ENCODE measurements at regions not wholly inside any gene's neighbourhood (a gene's known extent, or its start where the extent isn't known, plus 50 kb on each side); places are given as distances from the start of the nearest gene placed in this dataset.

- TF ChIP-seq, protein P1, sequence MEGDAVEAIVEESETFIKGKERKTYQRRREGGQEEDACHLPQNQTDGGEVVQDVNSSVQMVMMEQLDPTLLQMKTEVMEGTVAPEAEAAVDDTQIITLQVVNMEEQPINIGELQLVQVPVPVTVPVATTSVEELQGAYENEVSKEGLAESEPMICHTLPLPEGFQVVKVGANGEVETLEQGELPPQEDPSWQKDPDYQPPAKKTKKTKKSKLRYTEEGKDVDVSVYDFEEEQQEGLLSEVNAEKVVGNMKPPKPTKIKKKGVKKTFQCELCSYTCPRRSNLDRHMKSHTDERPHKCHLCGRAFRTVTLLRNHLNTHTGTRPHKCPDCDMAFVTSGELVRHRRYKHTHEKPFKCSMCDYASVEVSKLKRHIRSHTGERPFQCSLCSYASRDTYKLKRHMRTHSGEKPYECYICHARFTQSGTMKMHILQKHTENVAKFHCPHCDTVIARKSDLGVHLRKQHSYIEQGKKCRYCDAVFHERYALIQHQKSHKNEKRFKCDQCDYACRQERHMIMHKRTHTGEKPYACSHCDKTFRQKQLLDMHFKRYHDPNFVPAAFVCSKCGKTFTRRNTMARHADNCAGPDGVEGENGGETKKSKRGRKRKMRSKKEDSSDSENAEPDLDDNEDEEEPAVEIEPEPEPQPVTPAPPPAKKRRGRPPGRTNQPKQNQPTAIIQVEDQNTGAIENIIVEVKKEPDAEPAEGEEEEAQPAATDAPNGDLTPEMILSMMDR (IDR thresholded peaks at IDR 0.05): no peak
- Histone ChIP-seq H4K20me1 (ENCODE audit: insufficient read depth, low read length) (no peaks in the 10 kb centered on the region), H3K36me3 (replicated peaks in 1 of 2; ENCODE audit: control insufficient read depth in 1 of 2, insufficient read depth in 2 of 2, low read length in 2 of 2) (no peaks in the 10 kb centered on the region), H3K79me2 (ENCODE audit: insufficient read depth, low read length) (no peaks in the 10 kb centered on the region), H3K4me2 (replicated peaks; ENCODE audit: extremely low read depth, low read length, poor library complexity, severe bottlenecking) (no peak overlapping the region), H3K27ac (ENCODE audit: low read depth in 1 of 2, low read length in 2 of 2) (no peak overlapping the region), H3K9ac (ENCODE audit: insufficient read depth, low read length, poor library complexity, severe bottlenecking) (no peak overlapping the region), H2AFZ (ENCODE audit: insufficient read depth, low read depth, low read length, poor library complexity, severe bottlenecking) (peak overlapping the region; percentile 66), H3K4me3 (replicated peaks in 1 of 3; ENCODE audit: low read depth in 2 of 3, low read length in 3 of 3) (no peak overlapping the region), H3K4me1 (ENCODE audit: control insufficient read depth in 1 of 2, insufficient read depth in 2 of 2, low read length in 2 of 2) (no peaks in the 10 kb centered on the region), H3K9me3 (replicated peaks in 1 of 2; ENCODE audit: control insufficient read depth in 1 of 2, insufficient read depth in 1 of 2, low read length in 2 of 2) (peaks cover 8 to 9% of the 10 kb centered on the region in 2 donors), H3K27me3 (ENCODE audit: control insufficient read depth in 2 of 2, insufficient read depth in 2 of 2, low read length in 2 of 2) (no peaks in the 10 kb centered on the region)
- 80% methylated on average over 1 of the region's 3 CpGs for WGBS (ENCODE audit: insufficient coverage)
- DNase-seq: no peak
- Mint-ChIP-seq H3K36me3 (no peaks in the 10 kb centered on the region), H3K4me3 (no peak overlapping the region), H3K9me3 (peaks cover 12 to 25% (median 19%) of the 10 kb centered on the region in 7 donors), H3K27me3 (ENCODE audit: low read depth in 3 of 3) (peaks cover 0 to 4% (median 0%) of the 10 kb centered on the region in 3 donors), H3K4me1 (peaks cover 9% of the 10 kb centered on the region), H3K27ac (no peak overlapping the region)
- intact Hi-C loops (cut with micrococcal nuclease): no loop called here
Observed at GRCh38 chr12:19648591-19648990, 209.3 kb downstream of the AEBP2 start.

GRCh38 chr12:19652386-19652785 lies 213.1 kb downstream of the AEBP2 start:
- Histone ChIP-seq H3K4me1 (ENCODE audit: control insufficient read depth in 1 of 2, insufficient read depth in 2 of 2, low read length in 2 of 2) (no peaks in the 10 kb centered on the region), H3K27me3 (ENCODE audit: control insufficient read depth in 2 of 2, insufficient read depth in 2 of 2, low read length in 2 of 2) (no peaks in the 10 kb centered on the region), H3K27ac (ENCODE audit: low read depth in 1 of 2, low read length in 2 of 2) (no peak overlapping the region), H3K9ac (ENCODE audit: insufficient read depth, low read length, poor library complexity, severe bottlenecking) (no peak overlapping the region), H3K36me3 (replicated peaks in 1 of 2; ENCODE audit: control insufficient read depth in 1 of 2, insufficient read depth in 2 of 2, low read length in 2 of 2) (no peaks in the 10 kb centered on the region), H4K20me1 (ENCODE audit: insufficient read depth, low read length) (no peaks in the 10 kb centered on the region), H3K4me2 (replicated peaks; ENCODE audit: extremely low read depth, low read length, poor library complexity, severe bottlenecking) (no peak overlapping the region), H2AFZ (ENCODE audit: insufficient read depth, low read depth, low read length, poor library complexity, severe bottlenecking) (no peak overlapping the region), H3K9me3 (replicated peaks in 1 of 2; ENCODE audit: control insufficient read depth in 1 of 2, insufficient read depth in 1 of 2, low read length in 2 of 2) (no peaks in the 10 kb centered on the region), H3K4me3 (replicated peaks in 1 of 3; ENCODE audit: low read depth in 2 of 3, low read length in 3 of 3) (no peak overlapping the region), H3K79me2 (ENCODE audit: insufficient read depth, low read length) (no peaks in the 10 kb centered on the region)
- H3K9me3 Mint-ChIP-seq: peaks cover 6 to 17% (median 11%) of the 10 kb centered on the region in 7 donors
- TF ChIP-seq, protein P1 (IDR thresholded peaks at IDR 0.05): no peak
- WGBS (ENCODE audit: insufficient coverage): no CpG with 5 or more reads among the region's 2 CpGs
- no peak overlapping the region for H3K4me3 Mint-ChIP-seq
- no peak for DNase-seq
- intact Hi-C loops (cut with micrococcal nuclease): no loop called here
- peaks cover 9% of the 10 kb centered on the region for H3K4me1 Mint-ChIP-seq
- H3K27me3 Mint-ChIP-seq (ENCODE audit: low read depth in 3 of 3): peaks cover 0 to 5% (median 4%) of the 10 kb centered on the region in 3 donors
- no peaks in the 10 kb centered on the region for H3K36me3 Mint-ChIP-seq
- no peak overlapping the region for H3K27ac Mint-ChIP-seq
